ENCODE measurements at regions not wholly inside any gene's neighbourhood (a gene's known extent, or its start where the extent isn't known, plus 50 kb on each side); places are given as distances from the start of the nearest gene placed in this dataset.

- TF ChIP-seq CTCF (IDR thresholded peaks at IDR 0.05) (no peak), POLR2A (IDR thresholded peaks at IDR 0.05) (no peak)
These were observed 250.5 kb downstream of the PIK3R1 start for GRCh38 chr5:68465934-68466551.

All from lower leg skin (tissue), 3 donors.